ENCODE measurements at regions not wholly inside any gene's neighbourhood (a gene's known extent, or its start where the extent isn't known, plus 50 kb on each side); places are given as distances from the start of the nearest gene placed in this dataset.

GRCh38 chr14:82035397-82035796, 501.7 kb upstream of the SEL1L start:
- no peak for TF ChIP-seq CTCF (IDR thresholded peaks at IDR 0.05)
- TF ChIP-seq POLR2A (IDR thresholded peaks at IDR 0.05), result no peak
